Esophagus muscularis mucosa (tissue), 4 donors: ENCODE measurements at regions not wholly inside any gene's neighbourhood (a gene's known extent, or its start where the extent isn't known, plus 50 kb on each side); places are given as distances from the start of the nearest gene placed in this dataset.

Experiments used
- DNase-seq: peaks from one replicate; pipeline ENCODE4 v3.0.0-alpha.2; 2017; ENCODE audit errors: extremely low spot score
- H3K27ac ChIP-seq, 4 donors: fragments of 200-600 bp; sonication (generic); replicated peaks in 1 of 4; 1 replicate in 3 of 4; 2 replicates in 1 of 4; pipeline ENCODE4 v1.5.1; 2016 to 2019; ENCODE audit warnings: mild to moderate bottlenecking in 1 of 4
- H3K27me3 ChIP-seq, 4 donors: fragments of 200-600 bp; sonication (generic); one replicate each; pipeline versions ENCODE4 v1.5.1 to v1.6.0; 2016 to 2019
- H3K36me3 ChIP-seq, 4 donors: fragments of 200-600 bp; sonication (generic); one replicate each; pipeline ENCODE4 v1.5.1; 2016 to 2019
- H3K4me1 ChIP-seq, 4 donors: fragments of 200-600 bp; sonication (generic); one replicate each; pipeline ENCODE4 v1.5.1; 2016 to 2019
- H3K4me3 ChIP-seq, 4 donors: fragments of 200-600 bp; sonication (generic); 1 replicate in 2 of 4; 2 replicates in 2 of 4; pipeline ENCODE4 v1.5.1; 2016 to 2019; ENCODE audit warnings: mild to moderate bottlenecking in 4 of 4, moderate library complexity in 1 of 4
- H3K9me3 ChIP-seq, 4 donors: fragments of 200-600 bp; sonication (generic); 1 replicate in 3 of 4; 2 replicates in 1 of 4; pipeline ENCODE4 v1.5.1; 2016 to 2019
- EP300 ChIP-seq: sonication (generic); formaldehyde crosslinking; IDR thresholded peaks from one replicate; pipeline ENCODE4 v1.6.1; 2017; ENCODE audit warnings: antibody characterized with exemption
- POLR2A ChIP-seq: fragments of 450-650 bp; IDR thresholded peaks from one replicate; pipeline ENCODE4 v1.6.1; 2017; ENCODE audit warnings: antibody characterized with exemption, moderate library complexity, mild to moderate bottlenecking, low read depth
- POLR2AphosphoS5 ChIP-seq, 2 donors: sonication (generic); formaldehyde crosslinking; IDR thresholded peaks; one replicate each; pipeline ENCODE4 v1.6.1; 2017; ENCODE audit warnings: antibody characterized with exemption in 2 of 2
- WGBS: methylation state at CpG from one replicate; pipeline ENCODE4 v1.1.5; 2018; 5-methylcytosine and 5-hydroxymethylcytosine counted together
- intact Hi-C: fragments of 100-400 bp; cut with DNase I; formaldehyde crosslinking; loops from one replicate; pipeline ENCODE4 v1.15.1; 2023
- TF ChIP-seq, protein P1 (sequence below), 3 experiments: fragments of 200-600 bp in 2 of 3; fragments of 450-650 bp in 1 of 3; sonication (generic) in 2 of 3; IDR thresholded peaks; one replicate each; pipeline ENCODE4 v1.5.1; 2017 to 2019; ENCODE audit warnings: antibody characterized with exemption in 3 of 3, mild to moderate bottlenecking in 2 of 3, moderate library complexity in 1 of 3

- intact Hi-C loops, result no loop called here
- H3K27me3 ChIP-seq, result no peaks in the 10 kb centered on the region
- H3K4me1 ChIP-seq, result no peaks in the 10 kb centered on the region
- no peak for DNase-seq
- H3K36me3 ChIP-seq, result no peaks in the 10 kb centered on the region
- TF ChIP-seq POLR2A, result no peak
- no peak overlapping the region for H3K4me3 ChIP-seq
- 43% methylated on average over 1 of the region's 4 CpGs for WGBS
- H3K27ac ChIP-seq, result no peak overlapping the region
- H3K9me3 ChIP-seq, result no peaks in the 10 kb centered on the region
Measured at GRCh38 chr17:54544249-54544648, 356.4 kb upstream of the TOM1L1 start.

DNA sequence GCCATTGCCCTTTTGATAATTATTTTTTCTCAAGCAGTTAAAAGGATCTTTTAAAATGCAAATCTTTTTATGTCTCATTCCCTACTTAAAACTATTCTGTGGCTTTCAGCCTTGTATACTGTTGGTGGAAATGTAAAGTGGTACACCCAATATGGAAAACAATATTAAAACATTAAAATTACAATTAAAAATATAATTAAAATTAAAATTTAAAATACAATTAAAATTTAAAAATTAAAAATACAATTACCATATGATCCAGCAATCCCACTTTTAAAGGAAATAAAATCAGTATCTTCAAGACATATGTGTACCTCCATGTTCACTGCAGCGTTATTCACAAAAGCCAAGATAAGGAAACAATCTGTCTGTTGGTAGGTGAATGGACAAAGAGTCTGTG is 340.8 kb upstream of the TOM1L1 start:
- peaks cover 0 to 7% (median 2%) of the 10 kb centered on the region in 4 donors for H3K9me3 ChIP-seq
- H3K4me3 ChIP-seq, result no peak overlapping the region
- no peak overlapping the region for H3K27ac ChIP-seq
- no peak for DNase-seq
- WGBS, result 88% methylated on average over 1 of the region's 1 CpG
- intact Hi-C loops, result loop anchor here (10.0 kb wide), 1 partner anchor 55 kb away; no protein-coding TSS in a partner anchor
- no peaks in the 10 kb centered on the region for H3K27me3 ChIP-seq
- TF ChIP-seq POLR2A, result no peak
- TF ChIP-seq, protein P1, sequence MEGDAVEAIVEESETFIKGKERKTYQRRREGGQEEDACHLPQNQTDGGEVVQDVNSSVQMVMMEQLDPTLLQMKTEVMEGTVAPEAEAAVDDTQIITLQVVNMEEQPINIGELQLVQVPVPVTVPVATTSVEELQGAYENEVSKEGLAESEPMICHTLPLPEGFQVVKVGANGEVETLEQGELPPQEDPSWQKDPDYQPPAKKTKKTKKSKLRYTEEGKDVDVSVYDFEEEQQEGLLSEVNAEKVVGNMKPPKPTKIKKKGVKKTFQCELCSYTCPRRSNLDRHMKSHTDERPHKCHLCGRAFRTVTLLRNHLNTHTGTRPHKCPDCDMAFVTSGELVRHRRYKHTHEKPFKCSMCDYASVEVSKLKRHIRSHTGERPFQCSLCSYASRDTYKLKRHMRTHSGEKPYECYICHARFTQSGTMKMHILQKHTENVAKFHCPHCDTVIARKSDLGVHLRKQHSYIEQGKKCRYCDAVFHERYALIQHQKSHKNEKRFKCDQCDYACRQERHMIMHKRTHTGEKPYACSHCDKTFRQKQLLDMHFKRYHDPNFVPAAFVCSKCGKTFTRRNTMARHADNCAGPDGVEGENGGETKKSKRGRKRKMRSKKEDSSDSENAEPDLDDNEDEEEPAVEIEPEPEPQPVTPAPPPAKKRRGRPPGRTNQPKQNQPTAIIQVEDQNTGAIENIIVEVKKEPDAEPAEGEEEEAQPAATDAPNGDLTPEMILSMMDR (IDR thresholded peaks at IDR 0.05), result no peak
- no peak for TF ChIP-seq EP300
- TF ChIP-seq POLR2AphosphoS5 (IDR thresholded peaks at IDR 0.05), result no peak
- no peaks in the 10 kb centered on the region for H3K36me3 ChIP-seq
- H3K4me1 ChIP-seq, result no peaks in the 10 kb centered on the region

- Histone ChIP-seq H3K4me1 (no peaks in the 10 kb centered on the region), H3K36me3 (no peaks in the 10 kb centered on the region), H3K27ac (no peak overlapping the region), H3K27me3 (no peaks in the 10 kb centered on the region), H3K4me3 (no peak overlapping the region), H3K9me3 (peaks cover 0 to 20% (median 9%) of the 10 kb centered on the region in 4 donors)
- intact Hi-C loops, result no loop called here
- no peak for DNase-seq
- 92% methylated on average over 1 of the region's 1 CpG for WGBS
- TF ChIP-seq EP300 (no peak), POLR2AphosphoS5 (IDR thresholded peaks at IDR 0.05) (no peak), POLR2A (no peak)
- TF ChIP-seq, protein P1 (IDR thresholded peaks at IDR 0.05), result no peak
Measured at GRCh38 chr17:54608634-54609155, 292.0 kb upstream of the TOM1L1 start.

DNA sequence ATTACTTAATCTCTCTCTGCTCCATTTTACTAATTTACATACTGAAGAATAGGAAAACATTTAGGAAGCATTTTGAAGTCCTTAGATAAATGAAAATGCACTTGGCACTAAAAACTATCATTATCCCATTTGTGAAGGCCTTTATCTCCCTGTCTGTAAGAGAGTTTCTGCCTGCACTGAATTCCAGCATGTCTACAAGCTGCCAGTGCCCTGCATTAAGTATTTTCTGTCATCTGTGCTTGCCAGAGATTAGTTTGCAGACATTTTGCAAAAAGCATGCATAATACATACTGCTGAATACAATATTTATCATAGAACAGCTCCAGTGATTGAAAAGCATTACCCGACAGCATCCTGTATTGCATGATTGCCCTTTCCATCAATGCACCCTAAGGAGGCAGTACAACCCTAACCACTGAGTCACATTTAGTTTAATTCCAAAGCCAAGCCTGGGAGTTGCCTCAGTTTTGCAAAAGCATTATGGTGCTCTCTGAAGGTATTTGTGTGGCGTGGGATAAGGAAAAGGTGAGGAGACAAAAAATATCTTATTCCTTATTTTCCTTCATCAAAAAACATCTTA is 280.2 kb upstream of the TOM1L1 start:
- H3K4me3 ChIP-seq, result no peak overlapping the region
- WGBS, result 83% methylated on average over 2 of the region's 2 CpGs
- no peaks in the 10 kb centered on the region for H3K36me3 ChIP-seq
- H3K27ac ChIP-seq, result no peak overlapping the region
- DNase-seq, result no peak
- intact Hi-C loops, result no loop called here
- TF ChIP-seq, protein P1 (IDR thresholded peaks at IDR 0.05), result no peak
- TF ChIP-seq EP300 (no peak), POLR2A (no peak), POLR2AphosphoS5 (IDR thresholded peaks at IDR 0.05) (no peak)
- H3K27me3 ChIP-seq, result no peaks in the 10 kb centered on the region
- peaks cover 0 to 11% (median 0%) of the 10 kb centered on the region in 4 donors for H3K9me3 ChIP-seq
- no peaks in the 10 kb centered on the region for H3K4me1 ChIP-seq

DNA sequence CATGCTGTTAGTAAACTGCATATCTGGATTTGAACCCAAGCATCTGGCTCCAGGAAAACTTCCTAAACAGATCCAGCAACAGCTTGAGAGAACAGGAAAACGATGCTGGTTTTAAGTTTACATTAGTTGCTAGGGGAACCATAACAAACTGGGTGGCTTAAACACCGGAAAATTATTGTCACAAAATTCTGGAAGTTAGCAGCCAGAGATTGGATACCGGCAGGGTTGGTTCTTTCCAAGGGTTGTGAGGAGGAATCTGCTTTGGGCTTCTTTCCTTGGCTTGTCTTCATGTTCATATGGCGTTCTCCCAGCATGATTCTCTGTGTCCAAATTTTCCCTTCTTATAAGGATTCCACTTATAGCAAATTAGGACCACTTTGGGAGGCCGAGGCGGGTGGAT is 276.9 kb upstream of the TOM1L1 start:
- Histone ChIP-seq H3K27ac (no peak overlapping the region), H3K4me1 (no peaks in the 10 kb centered on the region), H3K27me3 (no peaks in the 10 kb centered on the region), H3K36me3 (no peaks in the 10 kb centered on the region), H3K9me3 (no peaks in the 10 kb centered on the region), H3K4me3 (no peak overlapping the region)
- 54% methylated on average over 6 of the region's 6 CpGs for WGBS
- intact Hi-C loops, result no loop called here
- TF ChIP-seq EP300, result no peak
- no peak for TF ChIP-seq POLR2A
- TF ChIP-seq, protein P1 (IDR thresholded peaks at IDR 0.05), result no peak
- TF ChIP-seq POLR2AphosphoS5 (IDR thresholded peaks at IDR 0.05), result no peak
- no peak for DNase-seq
